ENCODE measurements at regions not wholly inside any gene's neighbourhood (a gene's known extent, or its start where the extent isn't known, plus 50 kb on each side); places are given as distances from the start of the nearest gene placed in this dataset.

DNA sequence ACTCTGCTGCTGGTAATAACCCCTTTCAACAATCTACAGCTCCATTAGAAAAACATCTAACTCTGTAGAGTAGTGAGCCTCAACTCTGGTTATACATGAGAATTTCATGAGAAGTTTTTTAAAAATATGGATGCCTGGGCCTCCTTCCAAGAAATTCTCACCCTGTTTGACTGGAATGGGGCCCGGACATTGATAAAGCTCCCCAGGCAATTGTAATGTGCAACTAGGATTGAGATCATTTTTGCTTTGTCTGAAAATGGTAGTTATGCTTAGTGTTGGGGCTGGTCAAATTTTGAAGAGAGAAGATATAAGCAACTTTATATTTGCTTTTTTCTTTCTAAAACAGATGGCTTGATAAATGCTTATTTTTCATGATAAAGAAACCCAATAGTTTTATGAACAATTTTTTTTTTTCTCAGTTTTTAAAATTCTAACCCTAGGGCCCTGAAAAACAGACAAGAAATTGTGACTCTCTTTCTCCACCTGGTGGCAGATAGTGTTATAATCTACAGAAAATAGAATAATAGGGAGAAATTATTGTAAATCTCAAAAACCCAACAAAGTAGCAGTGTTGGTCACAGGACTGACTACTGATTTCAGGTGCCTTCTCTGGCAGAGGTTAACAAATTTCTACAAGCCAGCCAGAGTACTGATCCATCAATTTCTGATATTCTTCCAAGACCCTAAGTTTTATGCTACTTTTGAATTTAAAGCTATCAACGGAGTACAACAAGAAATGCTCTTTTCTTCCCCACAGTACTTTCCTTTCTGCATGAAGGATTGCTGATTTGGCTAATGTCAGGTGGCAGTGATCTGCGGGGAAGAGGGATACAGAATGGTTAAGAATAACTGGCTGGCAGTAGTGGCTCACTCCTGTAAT lies 174.8 kb downstream of the DKK1 start:
- TF ChIP-seq CTCF (IDR thresholded peaks at IDR 0.05; ENCODE audit: low read depth, low read length, poor library complexity, severe bottlenecking): peak; percentile 60
- no peak for TF ChIP-seq EZH2phosphoT487 (IDR thresholded peaks at IDR 0.05; ENCODE audit: borderline replicate concordance, low read length)

Data from DOHH2 (cell line).